H9 (cell line): ENCODE measurements at regions not wholly inside any gene's neighbourhood (a gene's known extent, or its start where the extent isn't known, plus 50 kb on each side); places are given as distances from the start of the nearest gene placed in this dataset.

Experiments
- DNase-seq: peaks from one replicate; pipeline ENCODE4 v3.0.0-alpha.2; 2017
- H2AFZ ChIP-seq: one replicate; pipeline ENCODE4 v1.6.1; 2013; ENCODE audit warnings: mild to moderate bottlenecking, low read length, control low read depth, moderate library complexity
- H2AK5ac ChIP-seq: 2 replicates; pipeline ENCODE4 v1.6.1; 2013; ENCODE audit warnings: low read length, control low read depth, mixed read lengths; ENCODE audit not compliant: insufficient read length
- H2BK120ac ChIP-seq: one replicate; pipeline ENCODE4 v1.6.1; 2013; ENCODE audit warnings: low read depth, mild to moderate bottlenecking, low read length, control low read depth, inconsistent platforms; ENCODE audit not compliant: poor library complexity, severe bottlenecking
- H2BK12ac ChIP-seq: 2 replicates; pipeline ENCODE4 v1.6.1; 2013; ENCODE audit warnings: low read length, control low read depth, mixed read lengths, low read depth; ENCODE audit not compliant: insufficient read length
- H2BK15ac ChIP-seq: 2 replicates; pipeline ENCODE4 v1.6.1; 2013; ENCODE audit warnings: low read depth, low read length, control low read depth
- H2BK20ac ChIP-seq: one replicate; pipeline ENCODE4 v1.6.1; 2013; ENCODE audit warnings: low read depth, mild to moderate bottlenecking, low read length, control low read depth, inconsistent platforms; ENCODE audit not compliant: poor library complexity, severe bottlenecking
- H2BK5ac ChIP-seq: 2 replicates; pipeline ENCODE4 v1.6.1; 2013; ENCODE audit warnings: low read length, control low read depth, mixed read lengths; ENCODE audit not compliant: insufficient read length
- H3K14ac ChIP-seq: 2 replicates; pipeline ENCODE4 v1.6.1; 2013; ENCODE audit warnings: low read length, control low read depth; ENCODE audit not compliant: insufficient read depth
- H3K18ac ChIP-seq: 2 replicates; pipeline ENCODE4 v1.6.1; 2013; ENCODE audit warnings: low read depth, mild to moderate bottlenecking, mixed read lengths, low read length, control low read depth; ENCODE audit not compliant: insufficient read length
- H3K23ac ChIP-seq: 2 replicates; pipeline ENCODE4 v1.6.1; 2013; ENCODE audit warnings: low read length, control low read depth, mixed read lengths, low read depth; ENCODE audit not compliant: insufficient read length
- H3K23me2 ChIP-seq: 2 replicates; pipeline ENCODE4 v1.6.1; 2013; ENCODE audit warnings: low read depth, mild to moderate bottlenecking, mixed read lengths, low read length, control low read depth; ENCODE audit not compliant: insufficient read length, poor library complexity, severe bottlenecking
- H3K27ac ChIP-seq: 2 replicates; pipeline ENCODE4 v1.5.1; 2013; ENCODE audit warnings: low read length, control low read depth, mixed read lengths, low read depth; ENCODE audit not compliant: insufficient read length
- H3K27me3 ChIP-seq: 2 replicates; pipeline ENCODE4 v1.6.1; 2013; ENCODE audit warnings: low read length, control low read depth, inconsistent platforms; ENCODE audit not compliant: insufficient read depth
- H3K4ac ChIP-seq: 2 replicates; pipeline ENCODE4 v1.6.1; 2013; ENCODE audit warnings: low read depth, mild to moderate bottlenecking, control low read depth, inconsistent platforms, low read length, moderate library complexity
- H3K4me1 ChIP-seq: 2 replicates; pipeline ENCODE4 v1.6.1; 2013; ENCODE audit warnings: low read length, control low read depth, inconsistent platforms; ENCODE audit not compliant: insufficient read depth
- H3K4me2 ChIP-seq: 2 replicates; pipeline ENCODE4 v1.6.1; 2013; ENCODE audit warnings: low read length, control low read depth, mixed read lengths; ENCODE audit not compliant: insufficient read length, insufficient read depth
- H3K56ac ChIP-seq: 2 replicates; pipeline ENCODE4 v1.6.1; 2013; ENCODE audit warnings: low read depth, mild to moderate bottlenecking, mixed read lengths, low read length, control low read depth; ENCODE audit not compliant: insufficient read length
- H3K79me1 ChIP-seq: 2 replicates; pipeline ENCODE4 v1.6.1; 2013; ENCODE audit warnings: low read depth, mild to moderate bottlenecking, moderate library complexity, low read length, control low read depth, inconsistent platforms; ENCODE audit not compliant: insufficient read depth, poor library complexity, severe bottlenecking
- H3K79me2 ChIP-seq: 2 replicates; pipeline ENCODE4 v1.6.1; 2013; ENCODE audit warnings: low read length, control low read depth, inconsistent platforms; ENCODE audit not compliant: insufficient read depth
- H3K9ac ChIP-seq: 2 replicates; pipeline ENCODE4 v1.6.1; 2013; ENCODE audit warnings: low read length, control low read depth, mixed read lengths; ENCODE audit not compliant: insufficient read length; ENCODE audit errors: extremely low read depth
- H3K9me3 ChIP-seq: one replicate; pipeline ENCODE4 v1.6.1; 2013; ENCODE audit warnings: low read depth, low read length, inconsistent platforms; ENCODE audit not compliant: control insufficient read depth
- H3T11ph ChIP-seq: one replicate; pipeline ENCODE4 v1.6.1; 2013; ENCODE audit warnings: mild to moderate bottlenecking, low read length, control low read depth, inconsistent platforms
- H4K20me1 ChIP-seq: one replicate; pipeline ENCODE4 v1.6.1; 2013; ENCODE audit not compliant: control insufficient read depth, insufficient read length, insufficient read depth
- H4K5ac ChIP-seq: 2 replicates; pipeline ENCODE4 v1.6.1; 2013; ENCODE audit warnings: low read depth, mild to moderate bottlenecking, mixed read lengths, low read length, control low read depth; ENCODE audit not compliant: insufficient read length
- H4K8ac ChIP-seq: replicated peaks from 2 replicates; pipeline ENCODE4 v1.6.1; 2013; ENCODE audit warnings: low read length, control low read depth, mixed read lengths, low read depth; ENCODE audit not compliant: insufficient read length
- H4K91ac ChIP-seq: 2 replicates; pipeline ENCODE4 v1.6.1; 2013; ENCODE audit warnings: low read depth, mild to moderate bottlenecking, moderate library complexity, mixed read lengths, low read length, control low read depth; ENCODE audit not compliant: insufficient read length
- H3K27ac Mint-ChIP-seq, 3 experiments: 2 replicates in 2 of 3; 3 replicates in 1 of 3; pipeline ENCODE4 v1.8.0; 2020 to 2021; ENCODE audit warnings: mixed read lengths in 3 of 3, mild to moderate bottlenecking in 1 of 3, moderate library complexity in 1 of 3
- H3K27me3 Mint-ChIP-seq: 2 replicates; pipeline ENCODE4 v1.8.0; 2021; ENCODE audit warnings: low read depth, mild to moderate bottlenecking, moderate library complexity, mixed read lengths
- H3K36me3 Mint-ChIP-seq, 3 experiments: 2 replicates in 2 of 3; 3 replicates in 1 of 3; pipeline ENCODE4 v1.8.0; 2020 to 2021; ENCODE audit warnings: low read depth in 3 of 3, mixed read lengths in 3 of 3; ENCODE audit not compliant: insufficient read depth in 1 of 3
- H3K4me1 Mint-ChIP-seq, 2 experiments: 2 replicates each; pipeline ENCODE4 v1.8.0; 2020; ENCODE audit warnings: mixed read lengths in 2 of 2
- H3K4me3 Mint-ChIP-seq, 2 experiments: 2 replicates in 1 of 2; 3 replicates in 1 of 2; pipeline ENCODE4 v1.8.0; 2020 to 2021; ENCODE audit warnings: mild to moderate bottlenecking in 2 of 2, mixed read lengths in 2 of 2, moderate library complexity in 1 of 2
- H3K9me3 Mint-ChIP-seq, 2 experiments: 2 replicates in 1 of 2; 3 replicates in 1 of 2; pipeline ENCODE4 v1.8.0; 2020; ENCODE audit warnings: mild to moderate bottlenecking in 2 of 2, mixed read lengths in 2 of 2, moderate library complexity in 1 of 2
- CTCF ChIP-seq: fragments of 200-600 bp; sonication (generic); conservative IDR thresholded peaks from 3 replicates; pipeline ENCODE4 v1.8.0; 2021; ENCODE audit warnings: antibody characterized with exemption, mild to moderate bottlenecking
- WGBS: extraction: QIAGEN DNeasy Blood & Tissue Kit; methylation state at CpG from one replicate; pipeline ENCODE4 v1.1.7; 2013; ENCODE audit warnings: missing lambda C conversion rate, low lambda C conversion rate, mixed read lengths; ENCODE audit not compliant: insufficient read length; ENCODE audit errors: extremely low coverage; 5-methylcytosine and 5-hydroxymethylcytosine counted together

- Histone ChIP-seq H3K27me3 (no peaks in the 10 kb centered on the region), H3K79me2 (no peaks in the 10 kb centered on the region), H4K8ac (no peak overlapping the region), H3K9me3 (no peaks in the 10 kb centered on the region), H2AFZ (no peak overlapping the region), H4K91ac (no peak overlapping the region), H3K23ac (no peak overlapping the region), H3K79me1 (no peaks in the 10 kb centered on the region), H3K4ac (no peak overlapping the region), H2BK20ac (no peak overlapping the region), H3K9ac (no peak overlapping the region), H3K56ac (no peak overlapping the region), H3T11ph (no peak overlapping the region), H2BK15ac (no peak overlapping the region), H2AK5ac (no peak overlapping the region), H3K23me2 (no peaks in the 10 kb centered on the region), H3K27ac (no peak overlapping the region), H3K4me1 (no peaks in the 10 kb centered on the region), H2BK5ac (no peak overlapping the region), H4K5ac (no peak overlapping the region), H3K18ac (no peak overlapping the region), H3K4me2 (no peak overlapping the region), H4K20me1 (no peaks in the 10 kb centered on the region), H2BK12ac (no peak overlapping the region), H3K14ac (no peak overlapping the region), H2BK120ac (no peak overlapping the region)
- no peak for DNase-seq
- Mint-ChIP-seq H3K4me3 (no peak overlapping the region), H3K27ac (no peak overlapping the region), H3K9me3 (no peaks in the 10 kb centered on the region), H3K4me1 (peaks cover 19 to 38% of the 10 kb centered on the region in 2 experiments), H3K36me3 (no peaks in the 10 kb centered on the region), H3K27me3 (peaks cover 5% of the 10 kb centered on the region)
- TF ChIP-seq CTCF, result no peak
- WGBS, result 100% methylated on average over 1 of the region's 8 CpGs
These were observed 86.5 kb upstream of the LAPTM4A start for GRCh38 chr2:20137884-20138283.
